Globus pallidus (tissue), 1 donor: ENCODE measurements at regions not wholly inside any gene's neighbourhood (a gene's known extent, or its start where the extent isn't known, plus 50 kb on each side); places are given as distances from the start of the nearest gene placed in this dataset.
"Not testable (repeated sequence)": the region's sequence is repeated elsewhere in the genome, so short reads cannot be mapped to it uniquely, and the experiment has no call there.

Experiments
- DNase-seq: peaks from one replicate; pipeline ENCODE4 v3.0.0-alpha.2; 2015; ENCODE audit warnings: low spot score

DNA sequence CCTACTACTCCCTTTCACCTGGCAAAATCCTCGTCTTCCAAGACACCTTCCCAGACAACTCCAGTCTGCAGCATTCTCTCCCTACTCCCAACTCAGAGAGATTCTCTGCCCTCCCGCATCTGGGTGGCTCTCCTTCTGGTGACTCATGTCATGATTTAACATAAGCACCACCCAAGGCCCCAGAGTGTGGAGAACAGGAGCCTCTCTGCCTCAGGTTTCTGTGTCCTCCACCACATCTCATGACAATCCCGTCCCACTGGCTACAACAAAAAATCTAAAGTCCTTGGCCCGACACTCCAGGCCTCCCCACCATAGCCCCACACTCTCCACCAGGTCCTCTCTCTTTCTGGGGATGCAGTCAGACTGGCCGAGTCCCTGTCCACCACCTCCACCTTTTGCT, 197.1 kb downstream of the BCL11A start:
- no peak for DNase-seq

DNA sequence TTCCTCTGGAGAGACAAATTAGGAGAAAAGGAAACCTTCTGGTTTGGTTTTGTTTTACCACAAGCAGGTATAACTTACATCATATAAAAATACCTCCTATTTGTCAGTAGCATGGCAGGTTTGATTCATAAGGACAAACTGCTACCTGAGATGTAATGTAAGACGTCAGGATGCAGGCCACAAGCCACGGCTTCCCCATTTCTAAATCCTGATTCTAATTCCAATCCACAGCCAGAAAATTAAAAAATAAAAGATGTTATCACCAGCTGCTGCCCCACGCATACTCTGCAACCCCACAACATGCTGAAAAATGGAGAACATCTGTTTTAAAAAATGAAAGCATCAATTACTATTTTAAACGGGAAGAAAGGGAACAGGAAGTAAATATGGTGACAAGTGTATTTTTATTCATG, 197.6 kb downstream of the BCL11A start:
- DNase-seq: no peak

DNA sequence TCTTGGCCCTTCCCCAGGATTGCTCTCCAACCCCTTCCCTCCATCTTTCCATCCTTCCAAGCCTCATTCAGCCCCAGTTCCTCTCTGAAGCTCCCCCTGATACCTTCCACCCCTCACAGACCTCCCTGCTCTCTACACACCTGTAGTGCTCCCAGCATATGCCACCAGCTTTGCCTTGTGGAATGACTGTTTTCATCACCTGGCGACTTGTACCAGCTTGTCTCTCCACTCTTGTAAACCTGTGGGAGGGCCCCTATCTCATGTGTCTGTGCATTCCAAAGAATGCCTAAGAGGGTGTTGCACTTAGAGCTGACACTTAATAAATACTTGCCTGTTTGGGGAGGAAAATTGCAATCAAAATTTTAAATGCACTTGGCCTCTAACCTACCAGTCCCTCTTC, 198.7 kb downstream of the BCL11A start:
- DNase-seq: no peak

DNA sequence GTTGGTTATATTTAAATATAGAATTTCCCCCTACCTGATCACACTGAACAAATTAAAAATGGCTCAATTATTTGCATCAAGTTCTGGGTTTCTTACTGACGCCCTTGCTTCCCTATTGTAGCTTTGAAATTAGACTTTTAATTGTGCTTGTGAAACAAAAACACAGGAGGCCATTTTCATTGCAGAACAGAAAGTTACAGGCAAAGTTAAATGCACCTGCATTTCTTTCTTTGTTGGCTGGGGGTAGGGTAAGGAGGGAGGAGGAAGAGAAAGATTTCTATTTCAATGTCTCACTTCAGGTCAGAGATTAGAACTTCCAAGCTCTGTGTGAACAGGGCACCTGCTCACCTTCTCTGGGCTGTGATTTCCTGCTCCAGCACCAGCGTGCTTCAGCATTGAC, 199.6 kb downstream of the BCL11A start:
- no peak for DNase-seq

DNA sequence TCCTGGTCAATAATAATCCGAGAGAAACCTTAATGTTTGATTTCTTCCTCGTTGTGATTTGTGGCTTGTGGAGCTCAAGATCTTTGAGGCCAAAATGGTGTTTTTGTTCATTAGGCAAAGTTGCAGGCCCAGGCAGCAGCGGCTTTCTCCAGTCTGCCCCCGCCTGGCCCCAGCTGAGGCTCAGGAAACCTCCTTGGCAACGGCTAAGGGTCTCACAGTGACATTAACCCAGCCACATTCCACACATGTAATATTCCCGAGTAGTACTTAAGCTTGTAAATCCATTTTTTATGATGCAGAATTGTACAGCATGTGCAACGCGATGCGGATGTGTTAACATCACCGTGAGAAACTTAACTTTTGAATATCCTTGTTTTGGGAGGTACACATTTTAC, 200.1 kb downstream of the BCL11A start:
- no peak for DNase-seq

DNA sequence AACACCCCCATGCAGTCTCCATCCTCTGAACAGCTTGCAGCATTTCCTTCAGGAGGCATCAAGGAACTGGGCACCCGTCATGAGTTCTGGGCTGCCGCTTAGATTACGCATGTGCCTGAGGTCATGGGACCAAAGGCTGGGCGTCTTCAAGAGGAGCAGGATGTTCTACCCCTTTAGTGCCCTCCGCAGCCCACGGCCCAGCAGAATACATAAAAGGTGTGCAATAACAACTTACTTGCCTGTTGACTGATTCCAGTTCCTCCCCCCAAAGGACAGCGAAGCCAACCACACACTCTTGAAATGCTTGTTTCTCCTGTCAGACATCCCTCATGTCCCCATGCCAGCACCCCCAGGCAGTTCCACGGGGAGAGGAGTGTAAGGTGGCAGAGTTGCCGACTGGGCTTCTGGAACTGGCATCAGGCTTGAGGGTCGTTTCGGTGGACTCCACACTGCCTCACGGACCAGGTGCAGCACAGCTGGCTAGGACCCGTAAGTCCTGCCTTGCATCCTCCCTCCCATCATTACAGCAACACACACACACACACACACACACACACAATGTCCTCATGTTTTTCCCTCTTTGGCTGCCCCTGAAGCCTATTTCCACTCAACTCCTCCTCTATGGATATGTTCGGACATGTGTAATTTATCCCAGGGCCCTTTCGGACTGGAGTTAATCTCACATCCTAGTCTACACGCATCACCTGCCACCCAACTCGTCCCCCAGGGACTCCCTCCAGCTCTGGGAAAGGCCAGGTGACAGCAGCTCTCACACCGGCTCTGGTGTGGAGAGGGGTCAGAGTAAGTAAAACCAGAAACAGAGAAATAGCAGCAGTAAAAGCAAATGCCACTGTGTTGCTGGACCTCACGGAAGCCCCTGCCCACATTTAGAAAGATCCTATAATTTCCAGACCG, 200.7 kb downstream of the BCL11A start:
- DNase-seq: no peak

DNA sequence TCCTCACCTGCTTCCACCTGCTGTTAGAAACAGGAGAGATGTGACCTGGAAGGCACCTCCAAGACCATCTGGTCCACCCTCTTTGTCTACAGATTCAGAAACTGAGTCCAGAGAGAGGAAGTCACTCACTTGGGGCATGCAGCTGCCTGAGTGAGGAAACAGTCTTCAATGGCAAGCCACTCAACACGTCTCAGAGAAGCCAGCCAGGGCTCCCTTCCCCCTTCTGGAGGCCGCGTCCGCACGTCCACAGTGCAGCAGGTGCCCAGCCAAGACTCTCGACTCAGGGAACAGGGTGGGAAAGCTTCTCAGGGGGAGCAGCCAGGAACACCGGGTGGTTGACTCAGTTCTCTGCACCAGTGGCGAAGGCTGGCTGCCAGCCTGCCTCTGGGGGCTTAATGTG, 201.7 kb downstream of the BCL11A start:
- DNase-seq: no peak

DNA sequence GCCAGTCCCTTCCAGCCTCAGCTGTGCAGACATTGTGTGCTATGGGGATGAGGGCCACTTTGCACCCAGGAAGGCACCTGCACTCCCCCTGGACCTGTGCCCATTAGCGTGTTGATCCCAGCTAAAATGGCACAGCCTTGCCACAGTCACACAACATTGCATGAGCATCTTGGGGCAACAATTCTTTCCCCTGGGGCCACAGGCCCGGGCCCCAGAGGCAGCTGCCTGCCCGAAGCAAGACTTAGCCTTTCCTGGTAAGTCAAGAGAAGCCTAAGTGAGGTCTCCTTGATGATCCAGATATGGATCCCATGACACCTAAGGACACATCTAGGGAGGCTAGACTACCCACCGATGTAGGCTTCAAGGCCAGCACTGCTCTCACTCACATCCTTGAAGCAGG, 202.1 kb downstream of the BCL11A start:
- no peak for DNase-seq

DNA sequence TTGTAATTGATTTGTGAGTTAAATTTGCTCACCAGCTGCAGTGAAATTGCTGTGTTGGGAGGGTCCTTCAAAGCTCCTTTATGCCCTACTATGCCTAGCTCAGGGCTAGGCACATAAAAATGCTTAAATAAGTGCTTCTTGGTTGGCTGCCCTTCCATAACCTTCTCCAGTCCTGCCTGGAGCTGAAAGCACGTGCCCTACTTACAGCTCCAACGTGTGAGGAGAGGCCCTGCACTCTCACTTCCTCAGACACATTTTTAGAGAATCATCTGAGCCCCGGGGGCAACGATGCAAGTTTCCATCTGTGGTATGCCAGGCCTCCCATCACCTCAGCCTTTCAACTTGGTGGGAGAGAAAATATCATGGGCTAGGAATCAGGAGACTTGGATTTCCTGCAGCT, 202.7 kb downstream of the BCL11A start:
- no peak for DNase-seq

DNA sequence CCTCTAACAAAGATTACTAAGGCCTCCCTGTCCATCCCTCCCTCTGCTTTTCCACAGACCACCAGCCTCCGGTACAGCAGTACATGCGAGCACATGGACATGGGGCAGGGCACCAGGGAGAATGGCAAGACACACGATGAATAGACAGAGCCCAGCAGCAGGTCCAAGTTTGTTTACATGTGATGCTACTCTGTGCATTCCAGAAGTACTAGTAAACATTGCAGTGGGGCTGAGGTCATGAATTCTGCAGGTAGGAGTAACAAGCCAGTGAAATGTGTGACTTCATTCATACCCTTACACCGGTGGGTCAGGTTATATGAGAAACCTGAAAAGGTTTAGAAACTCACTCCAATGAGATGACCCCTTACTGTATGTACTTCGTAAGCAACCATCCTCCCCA, 205.7 kb downstream of the BCL11A start:
- DNase-seq: no peak

DNA sequence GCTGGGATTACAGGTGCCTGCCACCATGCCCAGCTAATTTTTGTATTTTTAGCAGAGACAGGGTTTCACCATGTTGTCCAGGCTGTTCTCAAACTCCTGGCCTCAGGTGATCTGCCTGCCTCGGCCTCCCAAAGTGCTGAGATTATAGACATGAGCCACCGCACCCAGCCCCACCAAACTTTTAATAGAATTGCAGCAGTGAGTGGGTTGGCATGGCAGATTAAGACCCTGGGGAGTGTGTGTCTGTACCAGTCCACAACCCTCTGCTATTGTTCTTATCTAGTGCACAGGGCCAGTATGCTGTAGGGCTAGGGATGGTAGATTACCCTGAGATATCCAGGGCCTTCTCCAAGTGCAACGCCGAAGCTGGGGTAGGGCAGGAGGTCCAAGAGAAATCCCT, 211.0 kb downstream of the BCL11A start:
- not testable (repeated sequence) for DNase-seq

DNA sequence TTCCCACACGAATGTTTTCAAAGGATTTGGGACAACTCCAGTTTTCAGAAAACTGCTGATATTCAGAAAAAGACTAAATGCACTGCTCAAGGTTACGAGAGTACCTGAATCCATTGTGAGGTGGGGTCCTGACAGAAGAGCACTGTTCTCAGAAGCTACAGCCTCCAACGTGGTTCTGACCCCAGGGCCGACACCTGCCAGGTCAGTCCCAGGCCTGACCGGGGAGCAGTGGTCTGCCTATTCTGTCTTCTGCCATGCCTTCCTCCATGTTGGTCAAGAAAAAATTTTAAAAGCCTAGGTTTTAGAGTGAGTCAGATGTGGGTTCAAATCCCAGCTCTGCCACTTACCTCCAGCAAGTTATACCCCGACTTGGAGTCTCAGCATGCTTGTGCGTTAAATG, 212.3 kb downstream of the BCL11A start:
- no peak for DNase-seq

DNA sequence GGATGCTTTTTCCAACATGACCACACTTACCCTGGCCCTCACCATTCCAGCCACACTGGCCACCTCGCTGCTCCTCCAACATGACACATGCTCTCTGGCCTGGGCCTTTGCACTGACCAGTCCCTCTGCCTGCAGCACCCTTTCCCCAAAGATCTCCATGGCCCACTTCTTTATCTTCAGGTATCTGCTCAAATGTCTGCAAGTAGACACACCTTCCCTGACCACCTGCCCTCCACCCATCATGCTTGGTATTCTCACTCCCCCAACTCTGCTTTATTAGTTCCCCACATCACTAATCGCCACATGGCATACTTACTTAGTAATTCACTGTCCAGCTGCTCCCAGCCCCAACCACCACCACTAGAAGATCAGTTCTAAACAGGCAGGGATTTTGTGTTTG, 214.2 kb downstream of the BCL11A start:
- no peak for DNase-seq

DNA sequence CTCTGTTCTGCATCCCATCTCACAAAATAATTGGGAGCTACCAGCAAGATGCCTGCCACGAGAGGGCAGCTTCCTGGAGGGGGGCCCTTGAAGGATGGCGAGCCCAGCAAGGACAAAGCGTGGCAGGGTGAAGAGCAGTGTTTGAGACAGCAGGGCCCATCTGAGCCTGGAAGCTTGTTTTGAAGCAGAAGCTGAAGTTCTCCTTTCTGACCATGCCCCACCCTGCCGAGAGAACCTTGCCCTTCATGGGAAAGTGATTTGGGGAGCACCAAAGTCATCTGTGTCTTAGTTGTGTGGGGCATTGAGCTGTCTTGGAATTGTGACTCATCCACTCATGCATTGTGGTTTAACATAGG, 216.3 kb downstream of the BCL11A start:
- DNase-seq: no peak

DNA sequence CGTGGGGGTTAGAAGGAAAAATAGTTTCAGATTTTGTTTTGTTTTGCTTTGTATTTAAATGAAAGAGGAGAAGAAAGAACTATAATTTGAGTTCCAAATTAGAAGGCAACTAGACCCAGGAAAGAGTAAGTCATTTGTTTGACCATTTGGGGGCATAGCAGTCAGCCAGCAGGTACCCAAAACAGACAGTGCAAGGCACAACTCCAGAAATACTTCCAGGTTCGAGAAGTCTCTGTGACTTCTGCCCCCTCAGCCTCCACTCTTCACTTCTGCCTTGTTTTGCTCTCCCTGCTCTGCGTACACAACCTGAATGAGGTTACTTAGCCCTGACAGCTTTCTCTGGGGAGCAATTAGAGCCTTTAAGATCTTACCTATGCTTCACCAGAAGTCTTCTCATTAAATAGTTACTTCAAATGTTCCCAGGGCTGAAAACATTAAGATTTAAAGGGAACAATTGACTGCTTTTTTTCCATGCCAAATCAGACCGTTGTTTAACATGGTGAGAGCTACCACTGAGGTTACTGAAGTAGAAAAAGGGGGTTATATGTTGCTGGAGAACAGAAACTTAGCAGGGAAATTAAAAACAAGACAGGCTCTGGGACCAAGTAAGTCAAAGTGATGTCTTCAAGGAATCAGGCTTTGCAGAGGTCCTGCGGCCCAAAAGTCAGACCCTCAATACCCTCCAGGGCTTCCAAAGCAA, 216.9 kb downstream of the BCL11A start:
- no peak for DNase-seq

DNA sequence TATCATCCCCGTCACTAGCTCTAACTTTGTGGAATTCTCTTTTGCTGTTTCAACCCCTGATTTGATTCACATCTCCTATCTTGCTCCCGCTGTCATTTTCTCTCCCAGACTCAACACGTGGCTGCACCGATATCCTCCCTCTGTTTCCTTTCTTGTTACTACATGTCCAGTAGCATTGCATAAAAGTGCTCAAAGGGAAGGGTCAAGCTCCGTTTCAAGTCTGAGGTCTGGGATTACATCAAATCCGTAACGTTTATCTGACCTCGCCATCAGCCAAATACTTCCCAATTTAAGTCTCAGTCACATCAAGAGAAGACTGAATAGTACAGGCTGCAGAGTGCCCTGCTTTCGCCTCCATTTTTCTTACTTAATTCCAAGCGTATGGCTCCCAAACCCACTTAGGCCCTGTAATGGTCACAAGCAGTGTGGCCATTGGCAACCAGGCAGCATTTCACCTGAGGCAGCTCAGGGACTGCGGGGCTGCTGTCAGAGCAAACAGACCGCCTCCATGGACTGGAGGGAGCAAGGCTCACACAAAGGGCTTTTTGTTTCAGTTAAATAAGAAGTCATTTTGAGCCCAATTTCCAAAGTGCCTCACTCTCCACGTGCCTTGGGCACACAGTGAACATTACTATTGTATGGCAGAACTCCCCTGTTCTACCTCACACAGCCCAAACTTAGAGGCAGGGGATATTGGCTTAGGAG, 217.8 kb downstream of the BCL11A start:
- peak; percentile 66 for DNase-seq

DNA sequence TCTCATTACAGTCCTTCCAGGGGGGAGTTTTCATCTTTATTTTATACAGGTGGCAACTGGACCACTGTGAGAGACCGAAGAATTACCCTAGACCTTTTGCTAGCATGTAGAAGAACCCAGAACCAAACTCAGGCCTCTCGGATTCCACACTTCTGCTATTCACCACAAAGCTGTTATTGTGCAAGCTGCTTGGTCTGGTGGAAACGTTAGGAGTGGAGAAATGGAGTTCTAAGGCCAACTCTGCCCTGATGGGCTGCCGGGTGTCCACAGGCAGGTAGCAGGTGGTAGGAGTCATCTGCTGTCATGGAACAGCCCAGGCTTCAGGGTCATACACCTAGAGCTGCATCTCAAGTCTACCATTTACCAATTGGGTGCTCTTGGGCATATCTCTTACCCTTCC, 218.8 kb downstream of the BCL11A start:
- DNase-seq: no peak

DNA sequence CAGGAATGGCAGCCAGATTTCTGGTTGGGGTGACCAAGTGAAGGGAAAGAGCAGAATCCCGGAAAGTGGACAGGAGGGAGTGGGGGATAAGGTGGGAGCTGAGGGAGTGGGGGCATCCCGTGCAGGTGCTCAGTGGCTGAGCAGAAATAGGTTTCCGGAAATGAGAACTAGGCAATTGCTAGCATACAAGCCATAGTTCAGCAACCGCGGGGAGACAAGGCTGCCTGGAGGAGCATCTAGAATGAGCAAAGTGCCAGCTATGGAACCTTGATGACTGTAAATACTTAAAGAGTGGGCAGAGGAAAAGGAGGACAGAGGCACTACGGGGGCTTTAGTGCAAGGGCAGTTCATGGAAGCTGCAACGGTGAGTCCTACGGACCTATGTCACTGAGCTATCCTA, 220.2 kb downstream of the BCL11A start:
- no peak for DNase-seq

DNA sequence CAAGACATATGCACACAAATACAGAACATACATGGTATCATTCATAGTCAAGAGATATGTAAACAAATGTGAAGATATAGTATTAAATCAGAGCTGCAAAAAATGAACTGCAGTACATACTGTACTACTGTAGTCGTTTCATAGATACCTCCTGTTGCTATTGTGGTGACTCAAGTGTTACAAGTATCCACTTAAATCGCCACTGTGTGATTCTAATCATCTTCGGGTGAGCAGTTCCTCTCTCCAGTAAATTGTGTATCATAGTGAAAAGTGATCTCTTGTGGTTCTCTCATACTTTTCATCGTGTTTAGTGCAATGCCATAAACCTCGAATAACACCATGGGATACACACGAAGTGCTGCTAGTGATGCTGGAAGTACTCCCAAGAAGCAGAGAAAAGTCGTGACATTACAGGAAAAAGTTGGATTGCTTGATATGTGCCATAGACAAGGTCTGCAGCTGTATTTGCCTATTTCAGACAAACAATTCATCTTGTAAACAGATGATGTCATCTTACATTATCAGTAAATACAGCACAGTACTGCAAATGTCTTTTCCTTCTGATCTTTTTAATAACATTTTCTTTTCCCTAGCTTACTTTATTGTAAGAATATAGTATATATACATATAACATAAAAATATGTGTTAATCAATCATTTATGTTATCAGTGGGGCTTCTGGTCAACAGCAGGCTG, 222.2 kb downstream of the BCL11A start:
- DNase-seq: no peak

DNA sequence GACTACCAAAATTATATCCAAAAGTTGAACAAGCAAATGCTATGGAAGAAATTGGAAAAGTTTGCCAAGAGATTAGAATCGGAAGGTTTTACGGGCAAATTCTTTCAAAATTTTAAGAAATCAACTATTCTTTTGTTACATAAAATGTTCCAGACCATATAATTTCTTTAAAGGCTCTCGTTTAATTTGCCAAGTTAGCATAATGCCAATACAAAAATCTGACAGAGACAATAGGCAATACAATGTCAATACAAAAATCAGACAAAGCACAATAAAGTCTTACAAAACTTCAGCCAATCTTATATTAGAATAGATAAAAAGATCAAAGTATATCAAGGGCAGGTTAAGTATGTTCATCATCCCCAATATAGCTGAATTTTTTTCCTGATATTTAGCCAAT, 224.2 kb downstream of the BCL11A start:
- no peak for DNase-seq

DNA sequence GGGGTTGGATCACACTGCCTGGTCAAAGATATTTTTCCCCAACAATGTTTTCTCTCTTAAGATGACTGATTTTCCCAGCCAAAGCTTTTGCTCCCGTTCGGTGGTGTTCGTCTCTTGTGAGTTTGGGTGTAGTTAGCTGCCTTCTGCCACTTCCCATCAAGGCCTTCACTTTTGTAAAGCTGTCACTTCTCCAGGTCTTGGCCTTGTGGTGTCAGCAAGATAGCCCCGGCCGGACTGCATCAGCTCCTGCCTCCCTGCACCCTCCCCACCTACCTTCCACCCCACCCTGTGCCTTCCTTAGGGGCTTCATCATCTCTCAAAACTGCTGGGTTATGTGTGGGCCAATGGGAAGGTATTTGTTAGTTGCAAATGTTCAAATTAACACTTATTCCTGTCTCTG, 228.9 kb downstream of the BCL11A start:
- no peak for DNase-seq

DNA sequence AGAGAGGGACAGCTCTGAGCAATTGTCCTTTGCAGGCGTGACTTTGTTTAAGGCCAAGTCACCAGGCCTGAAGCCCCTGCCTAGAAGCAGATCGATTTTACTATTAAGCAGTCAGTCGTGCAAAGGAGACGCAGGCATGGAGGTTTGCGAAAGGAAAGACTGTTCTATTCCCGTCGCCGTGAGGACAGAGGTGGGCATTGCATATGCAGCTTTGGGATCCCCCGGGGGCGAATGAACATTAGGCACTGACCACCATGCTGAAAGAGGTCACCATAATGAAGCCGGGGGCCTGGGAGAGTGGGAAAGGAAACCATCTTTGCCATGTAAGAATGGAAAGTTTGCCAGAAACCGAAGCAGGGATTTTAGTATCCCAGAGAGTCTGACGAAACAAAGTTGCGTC, 231.6 kb downstream of the BCL11A start:
- no peak for DNase-seq
